HEK293T (cell line): ENCODE measurements at regions not wholly inside any gene's neighbourhood (a gene's known extent, or its start where the extent isn't known, plus 50 kb on each side); places are given as distances from the start of the nearest gene placed in this dataset.

Experiments
- FOXK2 ChIP-seq: fragments of 450-650 bp; IDR thresholded peaks from 2 replicates; pipeline ENCODE4 v1.6.1; 2016; ENCODE audit warnings: mild to moderate bottlenecking
- SP1 ChIP-seq: fragments of 450-650 bp; IDR thresholded peaks from 2 replicates; pipeline ENCODE4 v1.6.1; 2017

DNA sequence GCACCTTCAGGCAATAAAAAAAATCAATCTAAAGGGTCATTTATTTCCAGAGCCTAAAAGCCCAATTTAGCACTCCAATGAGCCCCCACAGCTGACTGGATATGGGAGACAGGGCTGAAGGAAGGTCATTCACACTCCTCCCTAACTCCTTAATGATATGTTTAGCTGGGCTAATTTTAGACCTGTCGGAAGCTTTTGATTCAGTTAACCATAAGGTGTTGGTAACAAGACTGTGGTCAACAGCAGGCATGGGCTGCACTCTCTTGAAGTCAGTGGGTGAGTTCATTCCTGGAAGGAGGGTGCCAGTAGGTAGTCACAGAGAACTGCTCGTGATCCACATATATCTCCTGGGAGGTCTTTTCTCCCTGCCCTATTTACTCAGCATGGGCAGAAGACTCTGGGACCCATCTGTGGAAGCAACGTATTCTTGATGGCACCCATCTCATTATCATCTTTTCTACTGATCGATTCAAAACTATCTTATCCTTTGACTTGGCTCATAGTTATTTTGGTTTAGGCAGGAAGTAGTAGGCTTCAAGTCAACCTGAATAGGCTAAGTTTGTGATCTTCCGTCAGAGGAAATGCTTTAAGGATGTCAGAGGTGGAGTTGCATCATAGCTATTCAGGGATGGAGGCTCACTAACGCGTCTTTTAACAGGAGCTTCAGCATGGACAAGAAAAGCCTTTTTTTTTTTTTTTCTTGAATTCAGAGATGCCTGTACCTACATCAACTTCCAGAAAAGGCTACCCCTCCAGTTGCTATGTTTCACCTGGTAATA, 367.7 kb upstream of the SLC30A5 start:
- TF ChIP-seq FOXK2 (no peak), SP1 (no peak)
